ENCODE measurements at regions not wholly inside any gene's neighbourhood (a gene's known extent, or its start where the extent isn't known, plus 50 kb on each side); places are given as distances from the start of the nearest gene placed in this dataset.
"Not testable (repeated sequence)": the region's sequence is repeated elsewhere in the genome, so short reads cannot be mapped to it uniquely, and the experiment has no call there.

GRCh38 chr2:111496860-111497259, 376.1 kb downstream of the BCL2L11 start:
- not testable (repeated sequence) for H3K27ac ChIP-seq; H3K79me2 ChIP-seq (ENCODE audit: low read depth); H3K9ac ChIP-seq; DNase-seq (ENCODE audit: low spot score); H3K27ac Mint-ChIP-seq; H3K36me3 Mint-ChIP-seq; H3K27me3 Mint-ChIP-seq (ENCODE audit: insufficient read depth, low read depth); H3K4me1 ChIP-seq; H3F3A ChIP-seq (ENCODE audit: low read depth); H2AFZ ChIP-seq (replicated peaks); H3K4me2 ChIP-seq; H3K27me3 ChIP-seq; H3K4me3 ChIP-seq; H3K4me1 Mint-ChIP-seq; H3K9me3 Mint-ChIP-seq; H4K20me1 ChIP-seq (ENCODE audit: low read depth); H3K9me3 ChIP-seq (ENCODE audit: low read depth); H3K4me3 Mint-ChIP-seq; H3K36me3 ChIP-seq

GRCh38 chr2:111497270-111497669, 376.6 kb downstream of the BCL2L11 start:
- H3K27ac ChIP-seq; H3F3A ChIP-seq (ENCODE audit: low read depth); H3K27me3 ChIP-seq; DNase-seq (ENCODE audit: low spot score); H3K4me2 ChIP-seq; H3K27ac Mint-ChIP-seq; H3K36me3 Mint-ChIP-seq; H4K20me1 ChIP-seq (ENCODE audit: low read depth); H3K4me1 ChIP-seq; H3K4me1 Mint-ChIP-seq; H3K27me3 Mint-ChIP-seq (ENCODE audit: insufficient read depth, low read depth); H3K4me3 Mint-ChIP-seq; H3K4me3 ChIP-seq; H2AFZ ChIP-seq (replicated peaks); H3K36me3 ChIP-seq; H3K9me3 Mint-ChIP-seq; H3K9me3 ChIP-seq (ENCODE audit: low read depth); H3K79me2 ChIP-seq (ENCODE audit: low read depth); H3K9ac ChIP-seq: not testable (repeated sequence)

GRCh38 chr2:111500536-111501062, 379.9 kb downstream of the BCL2L11 start:
- H3K27me3 ChIP-seq; H3K27ac Mint-ChIP-seq; H3K79me2 ChIP-seq (ENCODE audit: low read depth); H3K4me3 ChIP-seq; H4K20me1 ChIP-seq (ENCODE audit: low read depth); H3K4me1 ChIP-seq; H3K4me3 Mint-ChIP-seq; DNase-seq (ENCODE audit: low spot score); H3K9ac ChIP-seq; H3K4me2 ChIP-seq; H2AFZ ChIP-seq (replicated peaks); H3K36me3 Mint-ChIP-seq; H3K36me3 ChIP-seq; H3K9me3 Mint-ChIP-seq; H3K27me3 Mint-ChIP-seq (ENCODE audit: insufficient read depth, low read depth); H3K4me1 Mint-ChIP-seq; H3K9me3 ChIP-seq (ENCODE audit: low read depth); H3K27ac ChIP-seq; H3F3A ChIP-seq (ENCODE audit: low read depth): not testable (repeated sequence)

- not testable (repeated sequence) for DNase-seq (ENCODE audit: low spot score); H3F3A ChIP-seq (ENCODE audit: low read depth); H3K4me2 ChIP-seq; H3K4me1 Mint-ChIP-seq; H3K36me3 Mint-ChIP-seq; H3K4me1 ChIP-seq; H3K9ac ChIP-seq; H3K4me3 ChIP-seq; H2AFZ ChIP-seq (replicated peaks); H4K20me1 ChIP-seq (ENCODE audit: low read depth); H3K79me2 ChIP-seq (ENCODE audit: low read depth); H3K27ac ChIP-seq; H3K36me3 ChIP-seq; H3K27me3 ChIP-seq; H3K4me3 Mint-ChIP-seq; H3K9me3 ChIP-seq (ENCODE audit: low read depth); H3K27ac Mint-ChIP-seq; H3K27me3 Mint-ChIP-seq (ENCODE audit: insufficient read depth, low read depth); H3K9me3 Mint-ChIP-seq
Observed at GRCh38 chr2:111503844-111504570, 380.0 kb downstream of the ANAPC1 start.

- H3K9ac ChIP-seq; DNase-seq (ENCODE audit: low spot score); H3K4me1 ChIP-seq; H3K27me3 Mint-ChIP-seq (ENCODE audit: insufficient read depth, low read depth); H3F3A ChIP-seq (ENCODE audit: low read depth); H3K9me3 Mint-ChIP-seq; H3K27ac Mint-ChIP-seq; H3K27me3 ChIP-seq; H3K36me3 ChIP-seq; H3K4me2 ChIP-seq; H3K4me1 Mint-ChIP-seq; H4K20me1 ChIP-seq (ENCODE audit: low read depth); H3K9me3 ChIP-seq (ENCODE audit: low read depth); H3K4me3 ChIP-seq; H3K4me3 Mint-ChIP-seq; H3K36me3 Mint-ChIP-seq; H3K27ac ChIP-seq; H3K79me2 ChIP-seq (ENCODE audit: low read depth); H2AFZ ChIP-seq (replicated peaks): not testable (repeated sequence)
Observed at GRCh38 chr2:111504571-111504942, 379.4 kb downstream of the ANAPC1 start.

- not testable (repeated sequence) for H3K9me3 ChIP-seq (ENCODE audit: low read depth); H3K4me1 ChIP-seq; H3K9ac ChIP-seq; H3K9me3 Mint-ChIP-seq; H3K36me3 Mint-ChIP-seq; H3K4me3 Mint-ChIP-seq; H3K4me1 Mint-ChIP-seq; H3F3A ChIP-seq (ENCODE audit: low read depth); H3K27ac Mint-ChIP-seq; H3K36me3 ChIP-seq; H4K20me1 ChIP-seq (ENCODE audit: low read depth); H3K79me2 ChIP-seq (ENCODE audit: low read depth); H3K4me3 ChIP-seq; H3K27me3 Mint-ChIP-seq (ENCODE audit: insufficient read depth, low read depth); H3K4me2 ChIP-seq; H3K27me3 ChIP-seq; H2AFZ ChIP-seq (replicated peaks); H3K27ac ChIP-seq; DNase-seq (ENCODE audit: low spot score)
Observed at GRCh38 chr2:111505267-111505666, 378.7 kb downstream of the ANAPC1 start.

- not testable (repeated sequence) for H3K27ac ChIP-seq; H3K9ac ChIP-seq; H3K36me3 ChIP-seq; H2AFZ ChIP-seq (replicated peaks); H3K27me3 ChIP-seq; H3K4me1 Mint-ChIP-seq; H3K9me3 Mint-ChIP-seq; H3K4me2 ChIP-seq; H3K4me3 ChIP-seq; H3K79me2 ChIP-seq (ENCODE audit: low read depth); H3K27me3 Mint-ChIP-seq (ENCODE audit: insufficient read depth, low read depth); H3F3A ChIP-seq (ENCODE audit: low read depth); H3K36me3 Mint-ChIP-seq; H3K4me3 Mint-ChIP-seq; H3K9me3 ChIP-seq (ENCODE audit: low read depth); H3K4me1 ChIP-seq; H3K27ac Mint-ChIP-seq; H4K20me1 ChIP-seq (ENCODE audit: low read depth); DNase-seq (ENCODE audit: low spot score)
Observed at GRCh38 chr2:111506936-111507335, 377.1 kb downstream of the ANAPC1 start.

GRCh38 chr2:111509225-111509869, 374.6 kb downstream of the ANAPC1 start:
- H3K27ac Mint-ChIP-seq; H3K9me3 Mint-ChIP-seq; H3K9me3 ChIP-seq (ENCODE audit: low read depth); H3K27me3 Mint-ChIP-seq (ENCODE audit: insufficient read depth, low read depth); H3K27ac ChIP-seq; H3K27me3 ChIP-seq; H2AFZ ChIP-seq (replicated peaks); H3K36me3 Mint-ChIP-seq; H3K4me2 ChIP-seq; H3F3A ChIP-seq (ENCODE audit: low read depth); H3K4me3 Mint-ChIP-seq; H3K9ac ChIP-seq; H3K4me1 Mint-ChIP-seq; H3K79me2 ChIP-seq (ENCODE audit: low read depth); DNase-seq (ENCODE audit: low spot score); H3K4me1 ChIP-seq; H3K36me3 ChIP-seq; H3K4me3 ChIP-seq; H4K20me1 ChIP-seq (ENCODE audit: low read depth): not testable (repeated sequence)

Data from neural progenitor cell (in vitro differentiated cells).